ENCODE measurements at regions not wholly inside any gene's neighbourhood (a gene's known extent, or its start where the extent isn't known, plus 50 kb on each side); places are given as distances from the start of the nearest gene placed in this dataset.

- TF ChIP-seq CTCF (IDR thresholded peaks at IDR 0.05) (no peak), POLR2A (IDR thresholded peaks at IDR 0.05) (no peak)
These were observed 1470.3 kb upstream of the ACVR2A start for GRCh38 chr2:146374505-146374904.

Data from Peyer's patch (tissue), 4 donors.